OCI-LY1 (cell line): ENCODE measurements at regions not wholly inside any gene's neighbourhood (a gene's known extent, or its start where the extent isn't known, plus 50 kb on each side); places are given as distances from the start of the nearest gene placed in this dataset.

Experiments used
- H2AFZ ChIP-seq: fragments of 200-600 bp; sonication (generic), shearing (Covaris generic); 2 replicates; pipeline ENCODE4 v1.6.0; 2014; ENCODE audit warnings: antibody characterized with exemption, mild to moderate bottlenecking, low read length
- H3F3A ChIP-seq: fragments of 200-600 bp; sonication (generic), shearing (Covaris generic); 2 replicates; pipeline ENCODE4 v1.6.0; 2014; ENCODE audit warnings: mild to moderate bottlenecking, antibody characterized with exemption, low read length, moderate library complexity; ENCODE audit not compliant: insufficient read depth
- H3K27ac ChIP-seq: fragments of 200-600 bp; sonication (generic); 2 replicates; pipeline ENCODE4 v1.5.1; 2014; ENCODE audit warnings: low read length, mixed run types, mild to moderate bottlenecking, low read depth; ENCODE audit not compliant: poor library complexity, severe bottlenecking
- H3K27me3 ChIP-seq: fragments of 200-600 bp; sonication (generic); 2 replicates; pipeline ENCODE4 v1.6.0; 2014; ENCODE audit warnings: antibody characterized with exemption, mild to moderate bottlenecking, low read length, moderate library complexity; ENCODE audit not compliant: insufficient read depth
- H3K36me3 ChIP-seq: fragments of 200-600 bp; sonication (generic); 2 replicates; pipeline ENCODE4 v1.6.1; 2014; ENCODE audit warnings: mild to moderate bottlenecking, antibody characterized with exemption, low read length, moderate library complexity, mixed read lengths; ENCODE audit not compliant: insufficient read depth
- H3K4me1 ChIP-seq: fragments of 200-600 bp; sonication (generic); 2 replicates; pipeline ENCODE4 v1.5.1; 2014; ENCODE audit warnings: mild to moderate bottlenecking, low read length, moderate library complexity; ENCODE audit not compliant: insufficient read depth, severe bottlenecking
- H3K4me2 ChIP-seq: fragments of 200-600 bp; sonication (generic), shearing (Covaris generic); 2 replicates; pipeline ENCODE4 v1.6.1; 2014; ENCODE audit warnings: low read length
- H3K4me3 ChIP-seq: fragments of 200-600 bp; sonication (generic); 2 replicates; pipeline ENCODE4 v1.5.1; 2014; ENCODE audit warnings: low read length, low read depth, mild to moderate bottlenecking, mixed read lengths; ENCODE audit not compliant: poor library complexity, severe bottlenecking
- H3K79me2 ChIP-seq: fragments of 200-600 bp; shearing (Covaris generic); 2 replicates; pipeline ENCODE4 v1.6.1; 2016; ENCODE audit warnings: mixed run types, low read length, mixed read lengths; ENCODE audit not compliant: insufficient read depth
- H3K9ac ChIP-seq: fragments of 200-600 bp; sonication (generic), shearing (Covaris generic); 2 replicates; pipeline ENCODE4 v1.6.1; 2014; ENCODE audit warnings: mild to moderate bottlenecking, low read length, mixed read lengths
- H3K9me2 ChIP-seq: fragments of 200-600 bp; sonication (generic), shearing (Covaris generic); 2 replicates; pipeline ENCODE4 v1.6.1; 2014; ENCODE audit warnings: low read depth, mild to moderate bottlenecking, low read length, mixed read lengths
- H3K9me3 ChIP-seq: fragments of 200-600 bp; shearing (Covaris generic); 2 replicates; pipeline ENCODE4 v1.6.1; 2014; ENCODE audit warnings: low read length, mixed read lengths
- H4K20me1 ChIP-seq: fragments of 200-600 bp; sonication (generic), shearing (Covaris generic); 2 replicates; pipeline ENCODE4 v1.6.0; 2016; ENCODE audit warnings: mild to moderate bottlenecking, low read length; ENCODE audit not compliant: insufficient read depth
- CTCF ChIP-seq: fragments of 200-600 bp; sonication (generic), shearing (Covaris generic); IDR thresholded peaks from 2 replicates; pipeline ENCODE4 v1.5.1; 2017; ENCODE audit warnings: mild to moderate bottlenecking, antibody characterized with exemption, low read length, moderate library complexity, mixed read lengths
- EZH2 ChIP-seq: fragments of 200-600 bp; sonication (generic), shearing (Covaris generic); IDR thresholded peaks from 2 replicates; pipeline ENCODE4 v1.8.0; 2017; ENCODE audit warnings: borderline replicate concordance, mixed run types, mild to moderate bottlenecking, antibody characterized with exemption, low read length, moderate library complexity, mixed read lengths

- TF ChIP-seq EZH2 (no peak), CTCF (no peak)
- Histone ChIP-seq H3K9me2 (no peaks in the 10 kb centered on the region), H3K36me3 (no peaks in the 10 kb centered on the region)
Measured at GRCh38 chr14:104284636-104285507, 146.5 kb downstream of the KIF26A start.

GRCh38 chr14:104285508-104285840 lies 147.1 kb downstream of the KIF26A start:
- H3K9me2 ChIP-seq, result no peaks in the 10 kb centered on the region
- H3K36me3 ChIP-seq, result no peaks in the 10 kb centered on the region
- H2AFZ ChIP-seq, result no peak overlapping the region
- TF ChIP-seq CTCF (no peak), EZH2 (no peak)
- H3K79me2 ChIP-seq, result no peaks in the 10 kb centered on the region
- no peaks in the 10 kb centered on the region for H3K9me3 ChIP-seq
- H3K9ac ChIP-seq, result no peak overlapping the region
- no peaks in the 10 kb centered on the region for H3K27me3 ChIP-seq
- H3K4me1 ChIP-seq, result no peaks in the 10 kb centered on the region
- no peak overlapping the region for H3K4me3 ChIP-seq
- no peaks in the 10 kb centered on the region for H3F3A ChIP-seq
- no peak overlapping the region for H3K27ac ChIP-seq
- no peak overlapping the region for H3K4me2 ChIP-seq
- H4K20me1 ChIP-seq, result no peaks in the 10 kb centered on the region

More at GRCh38 chr14:104284636-104285507, 146.5 kb downstream of the KIF26A start:
- no peak overlapping the region for H3K4me2 ChIP-seq
- no peak overlapping the region for H3K4me3 ChIP-seq
- H4K20me1 ChIP-seq, result no peaks in the 10 kb centered on the region
- no peaks in the 10 kb centered on the region for H3K27me3 ChIP-seq
- no peaks in the 10 kb centered on the region for H3K9me3 ChIP-seq
- no peak overlapping the region for H2AFZ ChIP-seq
- no peak overlapping the region for H3K27ac ChIP-seq
- H3F3A ChIP-seq, result no peaks in the 10 kb centered on the region
- no peaks in the 10 kb centered on the region for H3K4me1 ChIP-seq
- H3K9ac ChIP-seq, result no peak overlapping the region
- H3K79me2 ChIP-seq, result no peaks in the 10 kb centered on the region

GRCh38 chr14:104286086-104286485 lies 147.7 kb downstream of the KIF26A start:
- Histone ChIP-seq H3F3A (no peaks in the 10 kb centered on the region), H3K9me2 (no peaks in the 10 kb centered on the region), H3K4me1 (no peaks in the 10 kb centered on the region), H3K79me2 (no peaks in the 10 kb centered on the region), H3K9me3 (no peaks in the 10 kb centered on the region), H3K4me3 (no peak overlapping the region), H2AFZ (no peak overlapping the region), H4K20me1 (no peaks in the 10 kb centered on the region), H3K27ac (no peak overlapping the region), H3K36me3 (no peaks in the 10 kb centered on the region), H3K9ac (no peak overlapping the region), H3K27me3 (no peaks in the 10 kb centered on the region), H3K4me2 (no peak overlapping the region)
- TF ChIP-seq CTCF (no peak), EZH2 (no peak)
